ENCODE measurements at regions not wholly inside any gene's neighbourhood (a gene's known extent, or its start where the extent isn't known, plus 50 kb on each side); places are given as distances from the start of the nearest gene placed in this dataset.

- Histone ChIP-seq H3K36me3 (no peaks in the 10 kb centered on the region), H3K79me2 (ENCODE audit: low read depth) (no peaks in the 10 kb centered on the region), H2AFZ (replicated peaks) (no peak overlapping the region), H3K4me1 (no peaks in the 10 kb centered on the region), H3K27me3 (no peaks in the 10 kb centered on the region), H3K9me3 (ENCODE audit: low read depth) (no peaks in the 10 kb centered on the region), H3K9ac (no peak overlapping the region), H3F3A (ENCODE audit: low read depth) (no peaks in the 10 kb centered on the region), H3K4me3 (no peak overlapping the region), H3K4me2 (no peak overlapping the region), H3K27ac (no peak overlapping the region), H4K20me1 (ENCODE audit: low read depth) (no peaks in the 10 kb centered on the region)
- TF ChIP-seq CTCF (IDR thresholded peaks at IDR 0.05) (no peak), EZH2phosphoT487 (IDR thresholded peaks at IDR 0.05) (no peak), EZH2 (IDR thresholded peaks at IDR 0.05) (no peak)
- H3K9me3 Mint-ChIP-seq: no peaks in the 10 kb centered on the region
- DNase-seq (ENCODE audit: low spot score): no peak
- H3K27ac Mint-ChIP-seq: no peak overlapping the region
- H3K36me3 Mint-ChIP-seq: no peaks in the 10 kb centered on the region
- peaks cover 4% of the 10 kb centered on the region for H3K27me3 Mint-ChIP-seq (ENCODE audit: insufficient read depth, low read depth)
- no peaks in the 10 kb centered on the region for H3K4me1 Mint-ChIP-seq
- no peak overlapping the region for H3K4me3 Mint-ChIP-seq
Observed at GRCh38 chr7:79934727-79935126, 199.9 kb upstream of the GNAI1 start.

- Histone ChIP-seq H4K20me1 (ENCODE audit: low read depth) (no peaks in the 10 kb centered on the region), H2AFZ (replicated peaks) (no peak overlapping the region), H3K36me3 (no peaks in the 10 kb centered on the region), H3K27me3 (no peaks in the 10 kb centered on the region), H3K9me3 (ENCODE audit: low read depth) (no peaks in the 10 kb centered on the region), H3K27ac (no peak overlapping the region), H3K9ac (no peak overlapping the region), H3F3A (ENCODE audit: low read depth) (no peaks in the 10 kb centered on the region), H3K4me3 (no peak overlapping the region), H3K79me2 (ENCODE audit: low read depth) (no peaks in the 10 kb centered on the region), H3K4me1 (no peaks in the 10 kb centered on the region), H3K4me2 (no peak overlapping the region)
- Mint-ChIP-seq H3K4me1 (no peaks in the 10 kb centered on the region), H3K36me3 (no peaks in the 10 kb centered on the region), H3K4me3 (no peak overlapping the region), H3K9me3 (no peaks in the 10 kb centered on the region), H3K27ac (no peak overlapping the region), H3K27me3 (ENCODE audit: insufficient read depth, low read depth) (peaks cover 4% of the 10 kb centered on the region)
- no peak for DNase-seq (ENCODE audit: low spot score)
- TF ChIP-seq EZH2phosphoT487 (IDR thresholded peaks at IDR 0.05) (no peak), EZH2 (IDR thresholded peaks at IDR 0.05) (no peak), CTCF (IDR thresholded peaks at IDR 0.05) (no peak)
Observed at GRCh38 chr7:79933144-79933543, 201.5 kb upstream of the GNAI1 start.

GRCh38 chr7:79930604-79931003 lies 204.0 kb upstream of the GNAI1 start:
- no peak overlapping the region for H3K4me2 ChIP-seq
- TF ChIP-seq EZH2phosphoT487 (IDR thresholded peaks at IDR 0.05) (no peak), EZH2 (IDR thresholded peaks at IDR 0.05) (no peak), CTCF (IDR thresholded peaks at IDR 0.05) (no peak)
- no peak overlapping the region for H3K27ac Mint-ChIP-seq
- no peaks in the 10 kb centered on the region for H3K36me3 ChIP-seq
- H3K79me2 ChIP-seq (ENCODE audit: low read depth): no peaks in the 10 kb centered on the region
- H3K9me3 ChIP-seq (ENCODE audit: low read depth): no peaks in the 10 kb centered on the region
- H3K36me3 Mint-ChIP-seq: no peaks in the 10 kb centered on the region
- DNase-seq (ENCODE audit: low spot score): no peak
- H3K9me3 Mint-ChIP-seq: no peaks in the 10 kb centered on the region
- peaks cover 2% of the 10 kb centered on the region for H3K27me3 Mint-ChIP-seq (ENCODE audit: insufficient read depth, low read depth)
- no peaks in the 10 kb centered on the region for H3K4me1 Mint-ChIP-seq
- H4K20me1 ChIP-seq (ENCODE audit: low read depth): no peaks in the 10 kb centered on the region
- H3K27ac ChIP-seq: no peak overlapping the region
- H3F3A ChIP-seq (ENCODE audit: low read depth): no peaks in the 10 kb centered on the region
- H3K9ac ChIP-seq: no peak overlapping the region
- H3K4me1 ChIP-seq: no peaks in the 10 kb centered on the region
- H3K4me3 ChIP-seq: no peak overlapping the region
- H3K27me3 ChIP-seq: no peaks in the 10 kb centered on the region
- no peak overlapping the region for H3K4me3 Mint-ChIP-seq
- H2AFZ ChIP-seq (replicated peaks): no peak overlapping the region

GRCh38 chr7:79927116-79927515 lies 207.5 kb upstream of the GNAI1 start:
- no peak overlapping the region for H3K4me3 Mint-ChIP-seq
- Histone ChIP-seq H3K4me2 (no peak overlapping the region), H3K27ac (no peak overlapping the region), H3F3A (ENCODE audit: low read depth) (no peaks in the 10 kb centered on the region), H4K20me1 (ENCODE audit: low read depth) (no peaks in the 10 kb centered on the region), H3K36me3 (no peaks in the 10 kb centered on the region), H3K4me1 (no peaks in the 10 kb centered on the region), H3K9ac (no peak overlapping the region), H3K4me3 (no peak overlapping the region), H3K79me2 (ENCODE audit: low read depth) (no peaks in the 10 kb centered on the region), H2AFZ (replicated peaks) (no peak overlapping the region), H3K9me3 (ENCODE audit: low read depth) (no peaks in the 10 kb centered on the region), H3K27me3 (no peaks in the 10 kb centered on the region)
- TF ChIP-seq EZH2phosphoT487 (IDR thresholded peaks at IDR 0.05) (no peak), CTCF (IDR thresholded peaks at IDR 0.05) (no peak), EZH2 (IDR thresholded peaks at IDR 0.05) (no peak)
- H3K36me3 Mint-ChIP-seq: no peaks in the 10 kb centered on the region
- no peak overlapping the region for H3K27ac Mint-ChIP-seq
- peaks cover 3% of the 10 kb centered on the region for H3K4me1 Mint-ChIP-seq
- H3K9me3 Mint-ChIP-seq: peaks cover 2% of the 10 kb centered on the region
- no peak for DNase-seq (ENCODE audit: low spot score)
- H3K27me3 Mint-ChIP-seq (ENCODE audit: insufficient read depth, low read depth): peaks cover 2% of the 10 kb centered on the region

Data from neural progenitor cell (in vitro differentiated cells).